NK-92 treated with Interleukin-12 subunit alpha and Interleukin-12 subunit beta, amount 100 ng/mL, for 24 hours (cell line): ENCODE measurements at regions not wholly inside any gene's neighbourhood (a gene's known extent, or its start where the extent isn't known, plus 50 kb on each side); places are given as distances from the start of the nearest gene placed in this dataset.

Source experiments
- DNase-seq: peaks from one replicate; lab custom pipeline; 2025; lab: John Stamatoyannopoulos, UW

DNA sequence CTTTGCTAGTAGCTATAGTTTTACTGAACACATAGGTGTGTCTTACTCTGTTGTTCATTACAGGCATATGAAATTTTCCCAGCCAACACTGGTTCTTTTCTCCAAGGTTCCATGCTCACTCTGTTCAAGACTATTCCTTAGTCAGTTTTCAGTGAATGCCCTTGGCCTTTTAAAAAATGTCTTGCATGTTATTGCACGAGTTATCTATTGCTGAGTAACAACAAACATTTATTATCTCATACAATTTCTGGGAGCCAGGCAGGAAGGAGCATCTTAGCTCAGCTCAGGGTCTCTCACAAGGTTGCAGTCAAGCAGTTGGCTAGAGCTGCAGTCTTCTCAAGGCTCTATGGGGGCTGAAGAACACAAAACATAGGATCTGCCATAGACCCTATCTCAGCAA is 223.5 kb downstream of the BTG1 start:
- no peak for DNase-seq

GRCh38 chr12:91921555-91921954 is 224.1 kb downstream of the BTG1 start:
- no peak for DNase-seq

GRCh38 chr12:91920741-91921140 is 224.9 kb downstream of the BTG1 start:
- DNase-seq, result no peak

DNA sequence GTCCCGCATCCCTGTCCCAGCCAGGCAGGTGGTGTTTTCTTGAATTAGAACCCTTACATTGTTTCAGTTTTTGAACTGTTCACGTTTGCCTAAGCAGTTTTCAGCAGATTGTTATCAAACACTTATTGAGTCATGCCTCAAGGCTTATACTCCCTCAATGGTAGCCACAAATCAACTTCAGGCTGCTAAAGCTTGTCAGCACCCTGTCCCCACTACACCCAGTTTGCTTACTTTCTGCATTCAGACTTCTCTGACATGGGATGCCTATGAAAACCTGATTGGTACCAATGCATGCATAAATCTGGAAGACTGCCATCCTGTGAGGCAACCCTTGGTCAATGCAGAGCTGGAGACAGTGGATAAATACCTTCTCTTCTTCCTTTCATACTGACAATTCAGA is 225.4 kb downstream of the BTG1 start:
- DNase-seq, result no peak

- no peak for DNase-seq
These were observed 227.2 kb downstream of the BTG1 start for GRCh38 chr12:91918431-91918830.

DNA sequence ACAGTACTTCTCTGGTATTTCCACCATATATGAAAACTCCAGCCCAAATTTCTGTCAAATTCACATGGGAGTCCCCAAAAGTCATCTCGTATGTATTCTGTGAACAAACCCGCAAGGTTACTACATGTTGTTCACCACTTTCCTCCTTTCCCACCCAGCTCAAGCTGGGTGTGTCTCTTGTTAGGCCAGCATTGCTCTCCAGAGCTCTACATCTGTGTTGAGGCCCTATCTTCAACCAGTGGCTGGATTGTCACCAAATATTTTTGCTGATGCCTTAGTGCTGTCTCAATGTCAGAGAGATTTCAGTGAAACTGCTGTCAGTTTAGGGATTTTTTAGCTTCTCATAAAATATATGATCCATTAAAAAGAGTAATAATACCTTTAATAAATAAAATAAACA is 230.9 kb downstream of the BTG1 start:
- DNase-seq, result no peak

DNA sequence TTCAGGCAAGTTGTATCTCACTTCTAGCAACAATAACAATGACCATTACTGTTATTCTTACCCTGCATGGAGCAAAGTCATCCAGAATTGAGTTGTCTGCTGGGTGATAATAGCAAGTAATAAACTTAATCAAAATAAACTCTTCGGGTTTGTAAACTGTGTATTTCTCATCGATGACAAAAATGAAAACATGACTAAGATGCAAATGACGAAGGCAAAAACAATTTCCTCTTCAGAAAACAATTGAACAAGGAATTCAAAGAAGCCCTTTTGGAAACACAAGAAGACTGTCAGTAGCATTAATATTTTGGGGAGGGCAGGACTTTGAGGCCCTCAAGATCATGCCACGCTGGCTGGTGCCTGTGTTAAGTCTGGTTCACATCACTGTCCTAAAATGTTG is 232.0 kb downstream of the BTG1 start:
- DNase-seq, result no peak

- DNase-seq, result no peak
These were observed 232.5 kb downstream of the BTG1 start for GRCh38 chr12:91913124-91913523.

GRCh38 chr12:91912178-91912577 is 233.5 kb downstream of the BTG1 start:
- no peak for DNase-seq

DNA sequence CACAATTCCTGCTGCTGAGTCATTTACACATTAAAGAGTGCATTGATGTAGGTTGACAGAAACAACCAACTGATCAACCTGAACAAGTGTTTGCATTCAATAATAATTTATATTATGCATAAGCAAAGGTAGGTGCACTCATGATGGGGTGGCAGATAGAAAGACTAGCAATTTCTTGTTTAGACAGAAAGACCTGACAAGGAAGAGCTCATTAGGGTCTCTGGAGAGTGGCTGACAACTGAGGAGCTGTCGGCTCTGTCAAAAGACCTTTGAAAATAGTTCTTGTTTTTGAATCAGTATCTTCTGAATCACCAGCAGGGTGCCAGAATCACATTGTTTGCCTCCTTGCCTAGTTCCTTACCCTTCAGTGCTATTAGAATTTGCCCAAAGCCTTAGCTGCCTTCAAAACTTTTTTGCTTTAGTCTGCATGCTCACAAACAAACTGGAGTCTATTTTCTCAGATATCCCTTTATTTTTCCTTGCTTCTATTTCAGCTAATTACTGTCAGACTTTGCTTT is 234.7 kb downstream of the BTG1 start:
- DNase-seq, result no peak

DNA sequence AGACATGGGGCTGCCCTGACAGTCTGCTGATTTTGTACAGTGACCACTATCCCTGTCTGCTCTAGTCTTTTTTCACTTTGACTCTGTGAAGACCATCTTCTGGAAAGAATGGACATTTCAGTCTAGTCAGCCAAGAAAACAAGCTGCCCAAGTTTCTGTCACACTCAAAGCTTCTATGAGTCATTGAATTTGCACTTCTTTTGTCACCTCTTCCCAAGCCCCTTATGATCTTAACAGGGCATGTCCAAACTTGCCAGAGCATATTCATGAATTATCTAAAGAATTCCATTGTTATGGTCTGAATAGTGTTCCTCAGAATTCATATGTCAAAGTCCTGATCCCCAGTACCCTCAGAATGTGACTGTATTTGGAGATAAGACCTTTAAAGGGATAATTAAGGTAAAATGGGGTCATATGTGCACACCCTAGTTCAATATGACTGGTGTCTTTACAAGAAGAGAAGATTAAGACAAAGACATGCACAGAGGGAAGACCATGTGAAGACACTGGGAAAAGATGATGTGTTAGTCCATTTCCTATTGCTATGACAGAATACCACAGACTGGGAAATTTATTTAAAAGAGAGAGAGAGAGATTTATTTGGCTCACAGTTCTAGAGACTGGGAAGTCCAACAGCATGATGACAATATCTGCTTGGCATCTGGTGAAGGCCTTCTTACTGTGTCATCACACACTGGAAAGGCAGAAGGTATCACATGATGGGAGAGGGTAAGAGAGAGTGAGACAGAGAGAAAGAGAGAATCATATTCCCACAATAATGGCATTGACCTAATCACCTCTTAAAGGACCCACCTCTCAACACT is 242.6 kb downstream of the BTG1 start:
- DNase-seq, result no peak

- DNase-seq, result no peak
These were observed 244.1 kb downstream of the BTG1 start for GRCh38 chr12:91901381-91902074.

DNA sequence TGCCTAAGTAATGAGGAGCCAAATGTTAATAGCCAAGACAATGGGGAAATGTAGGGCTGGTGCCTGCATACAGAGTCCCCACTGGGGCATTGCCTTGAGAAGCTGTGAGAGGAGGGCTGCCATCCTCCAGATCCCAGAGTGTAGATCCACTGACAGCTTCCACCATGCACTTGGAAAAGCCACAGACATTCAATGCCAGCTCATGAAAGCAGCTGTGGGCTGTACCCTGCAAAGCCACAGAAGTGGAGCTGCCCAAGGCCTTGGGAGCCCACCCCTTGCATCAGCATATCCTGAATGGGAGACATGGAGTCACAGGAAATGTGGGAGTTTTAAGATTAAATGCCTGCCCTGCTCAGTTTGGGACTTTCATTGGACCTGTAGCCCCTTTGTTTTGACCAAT is 244.7 kb downstream of the BTG1 start:
- no peak for DNase-seq

- DNase-seq, result no peak
These were observed 246.6 kb downstream of the BTG1 start for GRCh38 chr12:91899056-91899455.

- no peak for DNase-seq
These were observed 248.6 kb downstream of the BTG1 start for GRCh38 chr12:91897025-91897515.

GRCh38 chr12:91896286-91897024 is 249.2 kb downstream of the BTG1 start:
- DNase-seq, result no peak

DNA sequence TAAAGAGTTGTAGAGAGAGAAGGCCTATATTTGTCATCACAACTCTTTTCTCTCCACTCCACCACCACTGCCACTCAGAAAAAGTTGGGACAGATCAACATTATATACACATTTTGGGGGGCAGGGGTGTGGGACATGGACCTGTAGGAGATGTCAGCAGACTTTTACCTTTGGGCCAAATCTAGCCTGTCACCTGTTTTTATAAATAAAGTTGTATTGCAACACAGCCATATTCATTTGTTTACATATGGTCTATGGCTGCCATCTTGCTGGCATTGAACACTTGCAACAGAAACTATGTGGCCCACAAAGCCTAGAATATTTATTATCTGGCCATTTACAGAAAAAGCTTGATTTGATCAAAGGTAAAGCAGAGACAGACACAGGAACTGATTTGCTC is 250.7 kb downstream of the BTG1 start:
- no peak for DNase-seq

DNA sequence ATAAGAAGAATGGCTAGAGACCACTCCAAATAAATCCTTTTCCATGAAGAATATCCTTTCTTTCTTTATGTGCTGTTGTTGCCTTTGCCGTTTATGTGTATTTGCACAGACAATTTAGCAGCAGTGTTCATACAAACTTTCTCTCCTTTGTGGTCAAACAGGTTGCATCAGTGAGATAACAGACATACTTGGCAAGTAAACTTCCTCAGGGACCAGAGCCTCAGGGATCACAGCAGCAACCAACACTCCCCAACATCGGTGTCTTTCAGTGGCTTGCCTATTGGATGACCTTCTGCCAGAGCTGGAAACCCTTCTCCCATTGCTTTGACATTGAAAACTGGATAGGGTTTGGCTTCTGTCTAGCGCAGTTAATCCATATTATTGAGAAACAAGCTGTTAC is 252.2 kb downstream of the BTG1 start:
- no peak for DNase-seq

GRCh38 chr12:91892081-91892855 is 253.4 kb downstream of the BTG1 start:
- no peak for DNase-seq

DNA sequence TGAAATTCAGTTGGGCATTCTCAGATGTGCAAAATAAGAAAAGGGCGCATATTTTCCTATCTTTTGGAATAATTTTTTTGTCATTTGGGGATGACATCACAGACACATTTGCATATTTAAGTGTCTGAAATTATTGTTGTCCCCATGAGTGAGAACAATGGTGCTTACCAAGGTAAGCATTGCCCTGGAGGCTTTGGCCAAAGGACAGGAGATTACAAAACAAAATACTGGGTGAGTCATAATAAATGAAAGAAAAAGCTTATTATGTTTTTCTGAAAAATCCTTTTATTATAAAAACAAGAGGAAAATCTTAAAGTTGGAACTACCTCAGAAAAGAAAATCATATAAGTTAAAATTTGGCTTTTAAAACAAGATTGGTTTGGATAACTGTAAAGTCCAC is 254.9 kb downstream of the BTG1 start:
- no peak for DNase-seq

- no peak for DNase-seq
These were observed 255.7 kb downstream of the BTG1 start for GRCh38 chr12:91889910-91890309.

GRCh38 chr12:91889059-91889458 is 256.6 kb downstream of the BTG1 start:
- no peak for DNase-seq
